Body of pancreas (tissue), 4 donors: ENCODE measurements at regions not wholly inside any gene's neighbourhood (a gene's known extent, or its start where the extent isn't known, plus 50 kb on each side); places are given as distances from the start of the nearest gene placed in this dataset.

Experiments
- CTCF ChIP-seq, 7 experiments: fragments of 450-650 bp in 4 of 7; fragments of 200-600 bp in 3 of 7; sonication (generic) in 3 of 7; IDR thresholded peaks; one replicate each; pipeline ENCODE4 v1.5.1; 2016 to 2019; ENCODE audit warnings: antibody characterized with exemption in 7 of 7
- POLR2A ChIP-seq, 3 donors: fragments of 450-650 bp; IDR thresholded peaks; one replicate each; pipeline ENCODE4 v1.6.1; 2016; ENCODE audit warnings: antibody characterized with exemption in 3 of 3, mild to moderate bottlenecking in 2 of 3

DNA sequence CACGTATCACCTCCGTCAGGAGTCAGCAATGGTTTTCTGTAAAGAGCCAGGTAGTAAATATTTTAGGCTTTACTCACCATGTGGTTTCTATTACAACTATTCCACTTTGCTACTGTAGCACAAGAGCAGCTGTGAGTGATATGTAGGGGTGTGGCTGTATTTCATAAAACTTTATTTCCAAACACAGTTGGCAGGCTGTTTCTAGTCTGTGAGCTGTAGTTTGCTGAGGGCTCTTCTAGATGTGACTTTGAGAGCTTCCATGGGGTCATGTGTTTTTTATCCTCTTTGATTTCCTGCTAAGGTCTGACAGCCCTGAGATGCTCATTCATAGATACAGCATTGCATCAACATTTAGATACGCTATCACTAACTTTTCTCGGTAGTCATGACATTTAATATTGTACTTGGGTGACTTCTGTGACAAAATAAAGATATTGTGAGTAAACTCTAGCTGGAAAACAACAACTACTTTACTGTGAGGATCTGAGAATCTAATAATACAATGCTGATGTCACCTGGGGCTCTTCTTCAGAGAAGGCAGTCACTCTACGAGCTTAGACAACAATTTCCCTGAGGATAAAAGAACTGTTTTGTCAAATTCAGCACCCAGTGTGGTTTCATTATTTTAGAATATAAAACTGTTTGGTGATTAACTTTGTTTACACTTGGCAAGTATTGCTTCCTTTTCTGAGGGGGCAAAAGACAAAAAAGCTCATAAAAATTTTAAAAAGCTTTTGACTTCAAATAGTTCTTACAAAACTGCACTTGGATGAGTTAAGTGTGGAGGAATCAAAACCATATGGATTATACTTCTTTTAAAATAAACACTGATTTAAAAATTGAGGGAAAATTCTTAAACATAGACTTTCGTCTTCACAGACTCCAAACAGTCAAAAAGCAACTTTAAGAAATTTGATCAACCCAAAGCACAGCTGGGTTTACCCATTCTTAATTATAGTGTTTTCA is 231.2 kb upstream of the DCN start:
- no peak for TF ChIP-seq CTCF (IDR thresholded peaks at IDR 0.05)
- no peak for TF ChIP-seq POLR2A (IDR thresholded peaks at IDR 0.05)
